VCaP (cell line): ENCODE measurements at regions not wholly inside any gene's neighbourhood (a gene's known extent, or its start where the extent isn't known, plus 50 kb on each side); places are given as distances from the start of the nearest gene placed in this dataset.
A peak's percentile ranks its signal among the peaks of the same experiment; 100 is the strongest.

Experiments
- H3K27ac ChIP-seq: fragments of 450-650 bp; 2 replicates; pipeline ENCODE4 v1.5.1; 2017
- CTCF ChIP-seq: fragments of 450-650 bp; conservative IDR thresholded peaks from 2 replicates; pipeline ENCODE4 v1.5.1; 2017; ENCODE audit warnings: mild to moderate bottlenecking, moderate library complexity

GRCh38 chr11:130526846-130527245 lies 78.4 kb downstream of the ADAMTS15 start:
- no peak overlapping the region for H3K27ac ChIP-seq
- no peak for TF ChIP-seq CTCF

- H3K27ac ChIP-seq, result no peak overlapping the region
- no peak for TF ChIP-seq CTCF
These were observed 79.3 kb downstream of the ADAMTS15 start for GRCh38 chr11:130527636-130528297.

- no peak for TF ChIP-seq CTCF
- H3K27ac ChIP-seq, result no peak overlapping the region
These were observed 80.1 kb downstream of the ADAMTS15 start for GRCh38 chr11:130528298-130529261.

GRCh38 chr11:130529366-130529765 lies 80.9 kb downstream of the ADAMTS15 start:
- no peak for TF ChIP-seq CTCF
- H3K27ac ChIP-seq, result no peak overlapping the region

- no peak overlapping the region for H3K27ac ChIP-seq
- TF ChIP-seq CTCF, result no peak
These were observed 82.6 kb downstream of the ADAMTS15 start for GRCh38 chr11:130531061-130531460.

- H3K27ac ChIP-seq, result peak overlapping the region; percentile 69
- no peak for TF ChIP-seq CTCF
These were observed 84.8 kb downstream of the ADAMTS15 start for GRCh38 chr11:130533113-130533798.

GRCh38 chr11:130533871-130534270 lies 85.4 kb downstream of the ADAMTS15 start:
- TF ChIP-seq CTCF, result no peak
- peak overlapping the region; percentile 69; the same call in 1 of the 2 replicates for H3K27ac ChIP-seq
